Stimulated activated CD4-positive, alpha-beta T cell treated with anti-CD3 and anti-CD28 coated beads, Interleukin-15, amount 100 ng/mL, for 24 hours (primary cell): ENCODE measurements at regions not wholly inside any gene's neighbourhood (a gene's known extent, or its start where the extent isn't known, plus 50 kb on each side); places are given as distances from the start of the nearest gene placed in this dataset.

Source experiments
- DNase-seq: peaks from one replicate; pipeline ENCODE4 v3.0.0-alpha.2; 2020

DNA sequence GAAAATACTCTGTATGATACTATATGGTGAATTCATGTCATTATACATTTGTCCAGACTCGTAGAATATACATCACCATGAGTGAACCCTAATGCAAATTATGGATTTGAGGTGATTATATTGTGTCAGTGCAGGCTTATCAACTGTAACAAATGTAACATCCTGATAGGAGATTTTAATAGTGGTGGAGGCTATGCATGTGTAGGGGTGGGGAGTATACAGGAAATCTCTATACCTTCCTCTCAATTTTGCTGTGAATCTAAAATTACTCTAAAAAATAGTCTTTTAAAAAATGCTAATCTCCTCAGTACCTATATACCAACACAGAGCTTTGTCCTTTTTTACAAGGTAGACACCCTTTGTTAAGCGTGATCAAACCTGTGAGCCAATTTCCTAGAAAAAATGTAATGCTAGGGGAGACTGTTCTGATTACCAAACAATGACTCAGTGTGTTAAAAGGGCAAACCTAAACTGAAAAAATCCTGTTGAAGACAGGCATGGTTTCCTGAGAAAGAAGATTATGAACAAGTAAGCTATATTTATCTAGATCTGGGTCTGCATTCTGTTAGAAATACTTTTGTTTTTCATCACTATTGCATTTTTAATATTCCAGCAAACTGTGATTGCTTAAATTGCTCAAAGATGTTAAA lies 170.9 kb downstream of the DUSP6 start:
- no peak for DNase-seq

GRCh38 chr12:89180496-89180895 lies 171.8 kb downstream of the DUSP6 start:
- DNase-seq: no peak

DNA sequence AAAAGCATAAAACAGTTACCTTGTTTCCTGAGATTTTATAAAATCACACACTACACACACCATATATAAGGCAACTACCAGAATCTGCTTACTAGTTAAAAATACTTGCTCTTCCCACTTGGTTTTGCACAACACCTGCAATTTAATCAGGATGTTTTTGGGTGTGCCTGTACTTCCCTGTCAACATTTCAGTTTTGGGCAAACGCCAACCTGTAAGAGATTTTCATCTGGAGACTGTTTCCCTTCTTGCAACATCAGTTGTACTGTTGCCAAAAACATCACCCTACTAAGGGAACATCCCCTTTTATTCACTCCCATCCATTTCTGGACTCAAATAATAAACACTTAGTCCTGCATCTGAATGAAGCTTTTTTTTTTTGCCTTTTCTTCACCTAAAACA lies 172.3 kb downstream of the DUSP6 start:
- no peak for DNase-seq

GRCh38 chr12:89179245-89179644 lies 173.1 kb downstream of the DUSP6 start:
- no peak for DNase-seq

DNA sequence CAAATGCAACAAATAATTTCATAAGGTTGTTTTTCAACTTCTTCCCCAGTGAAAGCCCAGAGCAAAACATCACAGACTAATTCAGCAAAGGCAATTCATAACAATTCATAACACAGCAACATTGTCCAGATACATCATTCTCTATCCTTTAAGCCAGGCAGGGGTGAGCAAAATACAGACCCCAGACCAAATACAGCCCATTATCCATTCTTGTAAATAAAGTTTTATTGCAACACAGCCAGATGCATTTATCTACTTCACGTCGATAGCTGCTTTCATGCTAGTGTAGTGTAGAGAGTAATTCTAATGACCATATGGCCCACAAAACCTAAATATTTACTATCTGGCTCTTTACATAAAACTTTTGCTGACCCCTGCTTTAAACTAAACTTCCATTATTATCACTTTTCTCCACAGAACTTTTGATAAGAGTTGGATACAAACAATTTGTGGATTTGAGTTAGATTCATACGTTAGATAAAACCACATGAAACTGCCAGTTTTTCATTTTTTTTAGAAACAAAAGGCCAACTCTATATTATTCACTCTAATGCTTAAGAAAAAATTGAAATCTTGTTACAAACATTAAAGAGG lies 174.4 kb downstream of the DUSP6 start:
- no peak for DNase-seq

DNA sequence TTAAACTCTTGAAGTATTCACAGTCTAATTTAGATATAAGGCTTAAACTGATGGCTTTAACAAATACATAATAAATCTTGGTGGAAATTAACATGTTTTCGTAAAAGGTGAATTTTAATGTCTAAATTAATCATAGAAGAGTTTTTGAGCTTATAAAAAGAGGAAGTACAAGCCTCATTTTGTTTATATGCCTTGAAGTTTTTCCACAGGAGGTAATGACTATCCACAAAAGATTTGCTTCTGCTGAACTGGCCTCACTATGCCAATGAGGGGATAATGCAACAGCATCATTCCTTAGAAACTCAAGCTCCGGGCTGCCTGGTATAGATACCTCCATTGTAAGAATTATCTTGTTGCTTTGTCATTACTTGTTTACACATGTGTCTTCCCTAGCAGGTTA lies 175.6 kb downstream of the DUSP6 start:
- DNase-seq: no peak

GRCh38 chr12:89173678-89174077 lies 178.6 kb downstream of the DUSP6 start:
- DNase-seq: no peak

DNA sequence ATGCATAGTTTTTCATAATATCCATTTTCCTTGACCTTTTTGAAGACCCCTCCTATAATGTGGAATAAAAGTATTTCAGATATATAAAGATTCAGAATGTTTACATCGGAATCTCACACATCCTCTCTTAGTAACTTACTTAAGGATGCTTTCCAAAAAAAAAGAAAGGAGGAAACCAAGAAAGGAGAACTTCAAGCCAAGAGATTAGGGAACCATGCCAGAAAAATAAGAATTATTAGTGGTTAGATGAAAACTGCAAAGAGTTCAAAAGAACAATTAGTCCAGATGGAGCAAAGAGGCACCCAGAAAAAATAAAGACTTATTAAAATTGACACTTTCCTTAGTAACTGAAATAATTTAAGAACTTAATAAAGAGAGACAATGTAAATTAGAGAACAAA lies 179.2 kb downstream of the DUSP6 start:
- no peak for DNase-seq

DNA sequence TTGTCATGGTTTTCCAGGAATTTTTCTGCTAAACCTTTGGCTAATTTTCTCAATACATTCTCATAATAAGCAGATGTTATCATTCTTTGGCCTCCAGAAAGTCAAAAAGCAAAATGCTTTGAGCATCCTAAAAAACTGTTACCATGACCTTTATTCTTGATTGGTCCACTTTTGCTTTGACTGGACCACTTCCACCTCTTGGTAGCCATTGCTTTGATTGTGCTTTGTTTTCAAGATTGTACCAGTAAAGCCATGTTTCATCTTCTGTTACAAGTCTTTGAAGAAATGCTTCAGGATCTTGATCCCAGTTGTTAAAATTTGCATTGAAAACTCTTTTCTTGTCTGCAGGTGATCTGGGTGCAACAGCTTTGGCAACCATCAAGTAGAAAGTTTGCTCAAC lies 180.1 kb downstream of the DUSP6 start:
- DNase-seq: no peak

DNA sequence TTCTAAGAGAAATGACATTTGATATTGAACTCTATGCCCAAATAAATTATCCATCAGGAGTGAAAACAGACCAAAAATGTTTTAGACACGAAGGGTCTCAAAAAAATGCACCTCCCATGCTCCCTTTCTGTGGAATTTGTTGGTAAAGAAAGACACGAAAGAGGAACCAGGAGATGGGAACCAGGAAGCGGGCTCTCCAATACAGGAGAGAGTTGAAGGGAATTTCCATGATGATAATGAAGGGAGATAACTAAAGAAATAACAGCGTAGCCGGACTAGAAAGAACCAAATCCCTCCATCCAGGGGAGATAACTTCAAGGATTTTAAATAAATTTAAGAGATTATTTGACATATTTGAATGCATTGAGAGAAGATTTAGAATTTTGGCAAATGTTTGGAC lies 183.0 kb downstream of the DUSP6 start:
- no peak for DNase-seq

DNA sequence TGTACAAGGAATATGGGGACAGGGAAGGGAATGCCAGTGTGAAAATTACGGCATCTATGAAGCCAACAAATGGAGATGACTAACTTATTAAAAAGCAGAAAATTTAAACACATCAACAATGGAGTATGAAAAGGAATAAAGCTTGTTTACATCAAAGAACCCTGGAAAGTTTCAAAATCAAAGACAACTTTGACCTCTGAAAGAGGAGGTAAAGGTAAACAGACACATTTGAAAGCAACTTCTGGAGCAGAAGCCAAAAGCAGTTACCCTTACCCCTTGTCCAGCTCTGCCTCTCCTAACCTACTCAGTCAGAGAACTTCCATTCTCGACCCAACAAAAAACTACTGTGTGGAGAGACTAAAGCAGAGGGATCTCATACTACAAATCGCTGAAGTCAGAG lies 184.3 kb downstream of the DUSP6 start:
- DNase-seq: no peak

DNA sequence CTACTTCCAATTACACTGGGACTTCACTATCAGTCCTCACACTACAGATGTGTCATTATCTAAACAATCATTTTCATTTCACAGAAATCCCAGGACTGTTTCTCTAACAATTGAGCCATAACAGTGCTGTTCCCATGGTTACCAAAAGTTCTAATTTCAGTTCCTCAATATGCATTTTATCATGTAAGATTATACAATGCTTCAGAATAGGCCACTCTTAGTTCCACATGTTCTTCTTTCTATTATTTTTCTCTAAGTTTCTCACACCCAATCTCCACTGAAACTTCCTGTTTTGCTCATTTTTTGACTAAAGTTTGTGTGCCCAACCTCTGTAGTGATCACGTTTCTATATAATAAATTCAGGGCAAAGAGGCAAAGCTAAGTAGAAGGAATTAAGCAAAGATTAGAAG lies 185.8 kb downstream of the DUSP6 start:
- no peak for DNase-seq

GRCh38 chr12:89166121-89166520 lies 186.2 kb downstream of the DUSP6 start:
- DNase-seq: no peak

DNA sequence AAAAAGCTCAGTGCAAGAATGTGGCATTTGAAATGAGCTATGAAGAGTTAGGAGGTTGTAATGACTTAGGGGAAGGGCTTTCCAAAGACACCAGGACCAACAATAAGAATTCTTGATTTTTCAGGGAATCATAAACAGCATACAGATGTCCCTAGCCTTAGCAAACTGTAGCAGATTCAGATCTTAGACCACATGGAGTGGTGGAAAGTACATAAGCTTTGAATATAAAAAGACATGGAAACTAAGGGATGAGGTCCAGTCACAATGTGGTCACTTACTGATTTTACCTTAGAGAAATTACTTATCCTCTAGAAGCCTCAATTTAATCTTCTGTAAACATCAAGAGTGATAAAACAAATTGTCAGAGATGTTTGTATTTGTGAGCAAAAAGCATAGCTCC lies 186.6 kb downstream of the DUSP6 start:
- no peak for DNase-seq

GRCh38 chr12:89163918-89164317 lies 188.4 kb downstream of the DUSP6 start:
- no peak for DNase-seq

GRCh38 chr12:89162589-89163261 lies 189.6 kb downstream of the DUSP6 start:
- DNase-seq: peak; percentile 79

DNA sequence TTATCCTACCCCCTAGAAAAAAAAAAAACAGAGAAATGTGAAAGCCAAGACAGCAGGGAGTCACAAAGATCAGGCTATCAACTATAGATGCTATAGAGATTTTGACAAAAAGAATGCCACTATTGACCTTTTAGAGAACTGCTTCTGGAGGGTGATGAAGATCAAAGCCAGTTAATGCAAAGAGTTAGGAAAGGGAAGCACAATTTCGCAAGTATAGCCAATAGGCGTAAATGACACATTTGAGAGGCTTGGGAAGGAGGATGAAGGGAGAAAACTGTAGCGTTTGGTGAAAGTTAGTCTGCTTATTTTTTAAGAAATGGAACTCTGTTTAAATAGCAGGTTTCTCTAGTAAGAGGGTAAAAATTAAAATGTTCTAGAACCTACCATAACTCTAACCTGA lies 190.7 kb downstream of the DUSP6 start:
- no peak for DNase-seq

- peak; percentile 75 for DNase-seq
Observed at GRCh38 chr12:89160716-89161123, 191.6 kb downstream of the DUSP6 start.

DNA sequence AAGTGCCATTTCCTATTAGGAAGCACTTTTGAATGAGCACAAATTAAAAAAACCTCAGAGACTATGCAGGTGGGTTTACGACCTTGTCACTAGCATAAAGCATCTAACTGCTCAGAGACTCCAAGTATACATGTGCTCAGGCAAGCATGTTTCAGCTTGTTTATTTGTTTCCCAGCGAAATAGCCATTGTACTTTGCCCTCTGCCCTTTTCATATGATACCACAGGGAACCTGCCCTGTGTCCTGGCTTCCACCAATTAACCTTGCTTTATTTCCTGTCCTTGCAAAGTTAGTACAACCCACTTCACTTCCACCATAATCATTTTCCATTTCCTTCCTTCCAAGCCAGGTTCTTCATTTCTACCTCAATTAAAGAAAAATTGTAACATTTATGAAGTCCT lies 194.9 kb downstream of the DUSP6 start:
- no peak for DNase-seq

DNA sequence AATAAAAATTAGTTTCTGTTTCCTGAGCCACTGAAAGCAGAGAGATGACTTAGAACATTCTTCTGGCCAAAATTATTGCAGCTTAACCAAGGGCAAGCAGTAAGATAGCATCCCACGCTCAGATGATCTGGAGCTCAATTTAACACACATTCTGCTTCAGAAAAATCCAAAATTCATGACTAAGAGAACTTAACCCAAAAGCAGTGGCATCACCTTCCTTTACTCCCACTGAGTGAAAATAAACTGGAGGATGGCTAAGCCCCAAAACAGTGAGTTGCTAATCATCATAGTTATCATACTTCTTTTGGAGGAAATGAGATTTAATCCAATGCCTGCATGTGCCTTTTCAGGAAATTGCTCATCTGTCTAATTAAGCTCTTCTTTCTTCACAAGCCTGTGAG lies 195.4 kb downstream of the DUSP6 start:
- no peak for DNase-seq

DNA sequence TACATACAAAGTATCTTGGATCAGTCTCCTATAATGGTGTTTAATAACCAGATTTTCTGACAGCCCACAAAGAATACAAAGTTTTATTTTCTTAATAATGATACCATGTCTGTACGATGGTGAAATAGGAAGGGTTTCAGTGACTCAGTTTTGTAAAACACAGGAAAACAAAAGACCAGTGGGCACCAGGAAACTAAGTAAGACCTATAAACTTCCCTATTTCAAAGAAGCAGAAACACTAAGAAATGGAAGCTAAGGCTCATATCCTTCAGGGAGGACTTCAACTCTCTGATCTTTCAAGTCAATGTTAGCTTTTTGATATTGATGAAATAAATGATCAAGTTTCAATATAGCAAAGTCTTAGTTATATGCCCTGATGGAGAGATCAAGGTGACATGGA lies 196.0 kb downstream of the DUSP6 start:
- no peak for DNase-seq

- no peak for DNase-seq
Observed at GRCh38 chr12:89155826-89156225, 196.5 kb downstream of the DUSP6 start.

- no peak for DNase-seq
Observed at GRCh38 chr12:89154743-89155499, 197.4 kb downstream of the DUSP6 start.

DNA sequence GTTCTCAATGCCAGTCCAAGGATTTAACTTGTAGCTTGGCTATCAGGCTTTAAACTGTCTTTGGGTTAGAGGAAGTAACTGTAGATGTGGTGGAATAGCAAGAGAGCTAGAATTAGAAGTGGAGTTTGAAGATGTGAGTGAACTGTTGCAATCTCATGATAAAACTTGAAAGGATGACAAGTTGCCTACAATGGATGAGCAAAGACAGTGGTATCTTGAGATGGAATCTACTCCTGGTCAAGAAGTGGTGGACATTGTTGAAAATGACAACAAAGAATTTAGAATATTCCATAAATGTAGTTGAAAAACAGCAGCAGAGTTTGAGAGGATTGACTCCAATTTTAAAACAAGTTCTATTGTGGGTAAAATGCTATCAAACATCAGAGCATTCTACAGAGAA lies 199.0 kb downstream of the DUSP6 start:
- DNase-seq: no peak
